ENCODE measurements at regions not wholly inside any gene's neighbourhood (a gene's known extent, or its start where the extent isn't known, plus 50 kb on each side); places are given as distances from the start of the nearest gene placed in this dataset.

- no peak for TF ChIP-seq CEBPG (CRISPR knock-in tag; IDR thresholded peaks at IDR 0.05)
- TF ChIP-seq CEBPG (tag; conservative IDR thresholded peaks at IDR 0.05 in 1 of 2, IDR thresholded peaks at IDR 0.05 in 1 of 2), result peak; percentile 65 to 87
- TF ChIP-seq PHB (CRISPR knock-in tag; IDR thresholded peaks at IDR 0.05), result no peak
- TF ChIP-seq, protein P1, sequence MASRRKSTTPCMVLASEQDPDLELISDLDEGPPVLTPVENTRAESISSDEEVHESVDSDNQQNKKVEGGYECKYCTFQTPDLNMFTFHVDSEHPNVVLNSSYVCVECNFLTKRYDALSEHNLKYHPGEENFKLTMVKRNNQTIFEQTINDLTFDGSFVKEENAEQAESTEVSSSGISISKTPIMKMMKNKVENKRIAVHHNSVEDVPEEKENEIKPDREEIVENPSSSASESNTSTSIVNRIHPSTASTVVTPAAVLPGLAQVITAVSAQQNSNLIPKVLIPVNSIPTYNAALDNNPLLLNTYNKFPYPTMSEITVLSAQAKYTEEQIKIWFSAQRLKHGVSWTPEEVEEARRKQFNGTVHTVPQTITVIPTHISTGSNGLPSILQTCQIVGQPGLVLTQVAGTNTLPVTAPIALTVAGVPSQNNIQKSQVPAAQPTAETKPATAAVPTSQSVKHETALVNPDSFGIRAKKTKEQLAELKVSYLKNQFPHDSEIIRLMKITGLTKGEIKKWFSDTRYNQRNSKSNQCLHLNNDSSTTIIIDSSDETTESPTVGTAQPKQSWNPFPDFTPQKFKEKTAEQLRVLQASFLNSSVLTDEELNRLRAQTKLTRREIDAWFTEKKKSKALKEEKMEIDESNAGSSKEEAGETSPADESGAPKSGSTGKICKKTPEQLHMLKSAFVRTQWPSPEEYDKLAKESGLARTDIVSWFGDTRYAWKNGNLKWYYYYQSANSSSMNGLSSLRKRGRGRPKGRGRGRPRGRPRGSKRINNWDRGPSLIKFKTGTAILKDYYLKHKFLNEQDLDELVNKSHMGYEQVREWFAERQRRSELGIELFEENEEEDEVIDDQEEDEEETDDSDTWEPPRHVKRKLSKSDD (conservative IDR thresholded peaks at IDR 0.05; ENCODE audit: low read length), result no peak
- TF ChIP-seq TEAD2 (tag; IDR thresholded peaks at IDR 0.05), result no peak
- TF ChIP-seq ATF7 (IDR thresholded peaks at IDR 0.05), result peak; percentile 71
- TF ChIP-seq XRCC3 (IDR thresholded peaks at IDR 0.05), result no peak
- TF ChIP-seq, protein P2, sequence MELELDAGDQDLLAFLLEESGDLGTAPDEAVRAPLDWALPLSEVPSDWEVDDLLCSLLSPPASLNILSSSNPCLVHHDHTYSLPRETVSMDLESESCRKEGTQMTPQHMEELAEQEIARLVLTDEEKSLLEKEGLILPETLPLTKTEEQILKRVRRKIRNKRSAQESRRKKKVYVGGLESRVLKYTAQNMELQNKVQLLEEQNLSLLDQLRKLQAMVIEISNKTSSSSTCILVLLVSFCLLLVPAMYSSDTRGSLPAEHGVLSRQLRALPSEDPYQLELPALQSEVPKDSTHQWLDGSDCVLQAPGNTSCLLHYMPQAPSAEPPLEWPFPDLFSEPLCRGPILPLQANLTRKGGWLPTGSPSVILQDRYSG (tag; conservative IDR thresholded peaks at IDR 0.05; ENCODE audit: low read depth), result no peak
- TF ChIP-seq GATAD2B (IDR thresholded peaks at IDR 0.05; ENCODE audit: borderline replicate concordance), result peak; percentile 26; the same call in 1 of the 2 replicates
- TF ChIP-seq, protein P3, sequence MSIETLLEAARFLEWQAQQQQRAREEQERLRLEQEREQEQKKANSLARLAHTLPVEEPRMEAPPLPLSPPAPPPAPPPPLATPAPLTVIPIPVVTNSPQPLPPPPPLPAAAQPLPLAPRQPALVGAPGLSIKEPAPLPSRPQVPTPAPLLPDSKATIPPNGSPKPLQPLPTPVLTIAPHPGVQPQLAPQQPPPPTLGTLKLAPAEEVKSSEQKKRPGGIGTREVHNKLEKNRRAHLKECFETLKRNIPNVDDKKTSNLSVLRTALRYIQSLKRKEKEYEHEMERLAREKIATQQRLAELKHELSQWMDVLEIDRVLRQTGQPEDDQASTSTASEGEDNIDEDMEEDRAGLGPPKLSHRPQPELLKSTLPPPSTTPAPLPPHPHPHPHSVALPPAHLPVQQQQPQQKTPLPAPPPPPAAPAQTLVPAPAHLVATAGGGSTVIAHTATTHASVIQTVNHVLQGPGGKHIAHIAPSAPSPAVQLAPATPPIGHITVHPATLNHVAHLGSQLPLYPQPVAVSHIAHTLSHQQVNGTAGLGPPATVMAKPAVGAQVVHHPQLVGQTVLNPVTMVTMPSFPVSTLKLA (conservative IDR thresholded peaks at IDR 0.05), result 0 out of 4 replicates have a peak, but pooled peaks of 1 of the 2 experiments have one; percentile 17
- no peak for TF ChIP-seq SREBF1 (IDR thresholded peaks at IDR 0.05; ENCODE audit: borderline replicate concordance, low read depth, low read length)
- no peak for TF ChIP-seq MAFF (IDR thresholded peaks at IDR 0.05; ENCODE audit: low read length)
- TF ChIP-seq ZBTB34 (CRISPR knock-in tag; IDR thresholded peaks at IDR 0.05), result no peak
- peak; percentile 85 for TF ChIP-seq CEBPB (tag; IDR thresholded peaks at IDR 0.05)
- peak in 1 of 2 experiments; percentile 74; a peak in 2 of 4 replicates for TF ChIP-seq FOXK2 (conservative IDR thresholded peaks at IDR 0.05 in 1 of 2, IDR thresholded peaks at IDR 0.05 in 1 of 2; ENCODE audit: low read depth in 2 of 2)
Observed at GRCh38 chr6:68039641-68040311, 595.3 kb upstream of the ADGRB3 start (continued).

Measured in K562 (cell line).